ENCODE measurements at regions not wholly inside any gene's neighbourhood (a gene's known extent, or its start where the extent isn't known, plus 50 kb on each side); places are given as distances from the start of the nearest gene placed in this dataset.
A peak's percentile ranks its signal among the peaks of the same experiment; 100 is the strongest.

DNA sequence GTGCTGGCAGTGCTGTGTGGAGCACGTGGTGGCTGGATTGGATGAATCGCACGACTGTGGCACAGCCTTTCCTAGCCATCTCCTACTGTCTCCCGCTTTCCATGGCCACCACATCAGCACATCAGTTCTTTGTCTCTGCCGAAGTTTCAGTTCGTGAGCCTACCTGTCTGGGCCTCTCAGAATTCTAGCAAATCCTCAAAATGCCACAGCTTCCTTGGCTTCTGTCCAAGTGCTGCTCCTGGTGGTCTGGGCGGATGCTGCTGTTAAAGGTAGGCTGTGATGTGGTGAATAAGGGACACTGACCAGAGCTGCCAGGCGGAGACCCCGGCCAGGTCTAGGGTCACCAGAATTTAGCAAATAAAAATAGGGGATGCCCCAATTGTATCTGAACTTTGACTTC lies 237.4 kb downstream of the LPIN1 start:
- H3K36me3 Mint-ChIP-seq: peaks cover 2 to 3% of the 10 kb centered on the region in 2 donors
- Histone ChIP-seq H3K4me1 (ENCODE audit: insufficient read depth, low read length) (no peaks in the 10 kb centered on the region), H3K36me3 (ENCODE audit: insufficient read depth, low read length) (no peaks in the 10 kb centered on the region), H3K9me3 (ENCODE audit: control insufficient read depth in 1 of 2, low read length in 2 of 2) (no peaks in the 10 kb centered on the region), H3K4me3 (ENCODE audit: low read length in 2 of 2) (no peak overlapping the region), H3K27me3 (ENCODE audit: insufficient read depth, low read length) (no peaks in the 10 kb centered on the region), H3K27ac (ENCODE audit: low read depth, low read length) (no peak overlapping the region)
- ChIA-PET POLR2A (ENCODE audit: partially characterized antibody) (no interaction called here), CTCF (ENCODE audit: partially characterized antibody) (no interaction called here)
- H3K27ac Mint-ChIP-seq: no peak overlapping the region
- no peak overlapping the region for H3K4me3 Mint-ChIP-seq
- no peak for DNase-seq
- no peaks in the 10 kb centered on the region for H3K4me1 Mint-ChIP-seq
- peaks cover 0 to 9% of the 10 kb centered on the region in 2 donors for H3K27me3 Mint-ChIP-seq
- H3K9me3 Mint-ChIP-seq: peaks cover 0 to 12% (median 4%) of the 10 kb centered on the region in 8 donors
- intact Hi-C loops (cut with micrococcal nuclease): no loop called here

DNA sequence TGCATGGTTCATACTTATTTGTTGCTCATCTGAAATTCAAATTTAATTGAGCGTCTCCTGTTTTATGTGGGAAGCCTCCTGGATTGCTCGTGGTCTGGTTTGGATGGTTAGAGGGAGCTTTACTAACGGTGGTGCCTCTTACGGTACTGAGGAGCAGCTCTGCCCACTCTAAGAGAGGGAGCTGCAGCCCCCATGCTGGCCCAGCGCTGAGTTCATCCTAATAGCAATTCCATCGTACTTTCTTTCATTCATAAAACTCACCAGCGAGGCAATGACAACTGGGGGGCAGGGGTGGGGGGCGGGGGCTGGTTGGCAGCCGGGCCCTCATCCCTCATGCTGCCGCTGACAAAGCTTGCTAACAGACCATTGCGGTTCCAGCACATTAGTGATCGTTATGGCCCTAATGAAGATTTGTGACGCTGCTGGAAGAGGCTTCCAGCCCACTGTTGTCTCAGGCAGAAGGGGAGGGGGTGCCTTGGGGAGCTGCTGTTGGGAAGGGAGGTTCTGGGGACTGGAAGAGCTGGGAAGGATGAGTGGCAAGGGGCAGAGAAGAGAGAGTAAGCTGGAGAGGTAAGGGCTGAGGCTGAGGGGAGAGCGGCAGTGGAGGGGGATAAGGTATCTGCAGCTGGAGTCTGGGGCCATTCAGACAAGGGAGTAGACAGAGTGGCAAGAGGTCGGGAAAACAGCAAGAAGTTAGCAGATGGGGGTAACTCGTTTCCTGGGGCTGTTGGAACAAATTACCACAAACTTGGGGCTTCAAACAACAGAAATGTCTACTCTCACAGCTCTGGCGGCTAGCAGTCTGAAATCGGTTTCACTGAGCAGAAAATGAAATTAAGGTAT lies 238.1 kb downstream of the LPIN1 start:
- intact Hi-C loops (cut with micrococcal nuclease): no loop called here

DNA sequence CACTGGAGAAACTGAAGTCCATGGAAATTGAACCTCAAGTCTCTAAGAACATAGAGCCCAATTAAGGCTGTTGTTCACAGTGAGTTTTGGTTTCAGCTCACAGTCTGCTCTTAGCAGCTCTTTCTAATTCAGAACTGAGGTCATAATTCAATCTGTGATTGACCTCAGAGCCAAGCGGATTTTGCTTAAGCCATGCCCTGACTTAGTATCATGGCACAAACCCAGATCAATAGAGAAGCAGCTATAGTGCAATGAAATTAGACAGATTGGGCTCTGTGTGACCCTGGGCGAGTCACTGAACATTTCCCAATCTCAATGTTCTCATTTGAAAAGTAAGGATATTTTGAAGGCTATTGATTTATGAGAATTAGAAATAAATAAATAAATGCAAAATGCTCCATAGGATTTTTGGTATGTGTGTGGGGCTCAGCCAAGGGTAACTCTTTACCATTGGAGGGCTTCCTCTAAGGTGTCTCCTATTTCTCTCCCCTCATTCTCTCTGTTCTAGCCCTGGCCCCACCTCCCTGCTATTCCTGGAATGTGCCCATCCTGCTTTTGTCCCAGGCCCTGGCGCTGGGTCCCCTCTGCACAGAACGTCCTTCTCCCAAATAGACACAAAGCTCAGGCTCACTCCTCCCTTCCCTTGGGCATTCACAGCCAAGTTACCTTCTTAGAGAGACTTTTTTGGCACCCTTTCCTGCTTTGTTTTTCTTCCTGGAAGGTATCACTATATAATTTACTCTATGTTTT lies 239.6 kb downstream of the LPIN1 start:
- Mint-ChIP-seq H3K27me3 (peaks cover 2 to 9% of the 10 kb centered on the region in 2 donors), H3K36me3 (peaks cover 2 to 3% of the 10 kb centered on the region in 2 donors), H3K4me3 (no peak overlapping the region), H3K9me3 (peaks cover 0 to 12% (median 4%) of the 10 kb centered on the region in 8 donors), H3K4me1 (no peaks in the 10 kb centered on the region), H3K27ac (no peak overlapping the region)
- intact Hi-C loops (cut with micrococcal nuclease): no loop called here
- no peaks in the 10 kb centered on the region for H3K27me3 ChIP-seq (ENCODE audit: insufficient read depth, low read length)
- H3K4me1 ChIP-seq (ENCODE audit: insufficient read depth, low read length): no peaks in the 10 kb centered on the region
- no peaks in the 10 kb centered on the region for H3K9me3 ChIP-seq (ENCODE audit: control insufficient read depth in 1 of 2, low read length in 2 of 2)
- ChIA-PET POLR2A (ENCODE audit: partially characterized antibody) (no interaction called here), CTCF (ENCODE audit: partially characterized antibody) (interaction anchor here (1.0 to 1.3 kb wide), 2 partner anchors 50 to 193 kb away, joined by 3 read pairs; no protein-coding TSS in a partner anchor)
- no peaks in the 10 kb centered on the region for H3K36me3 ChIP-seq (ENCODE audit: insufficient read depth, low read length)
- no peak for DNase-seq
- no peak overlapping the region for H3K4me3 ChIP-seq (ENCODE audit: low read length in 2 of 2)
- no peak overlapping the region for H3K27ac ChIP-seq (ENCODE audit: low read depth, low read length)

More for the DNA sequence above, 238.1 kb downstream of the LPIN1 start:
- DNase-seq: no peak
- Mint-ChIP-seq H3K27ac (peak overlapping the region in 1 of 7 donors; percentile 33), H3K4me1 (no peaks in the 10 kb centered on the region), H3K4me3 (no peak overlapping the region), H3K36me3 (peaks cover 2 to 3% of the 10 kb centered on the region in 2 donors), H3K9me3 (peaks cover 0 to 12% (median 4%) of the 10 kb centered on the region in 8 donors), H3K27me3 (peaks cover 2 to 9% of the 10 kb centered on the region in 2 donors)
- H3K4me1 ChIP-seq (ENCODE audit: insufficient read depth, low read length): no peaks in the 10 kb centered on the region
- H3K36me3 ChIP-seq (ENCODE audit: insufficient read depth, low read length): no peaks in the 10 kb centered on the region
- no peak overlapping the region for H3K27ac ChIP-seq (ENCODE audit: low read depth, low read length)
- H3K4me3 ChIP-seq (ENCODE audit: low read length in 2 of 2): no peak overlapping the region
- ChIA-PET CTCF (ENCODE audit: partially characterized antibody) (interaction anchor here (0.9 to 1.0 kb wide), 2 partner anchors 19 to 194 kb away, joined by 3 read pairs; no protein-coding TSS in a partner anchor), POLR2A (ENCODE audit: partially characterized antibody) (no interaction called here)
- H3K27me3 ChIP-seq (ENCODE audit: insufficient read depth, low read length): no peaks in the 10 kb centered on the region
- H3K9me3 ChIP-seq (ENCODE audit: control insufficient read depth in 1 of 2, low read length in 2 of 2): no peaks in the 10 kb centered on the region

DNA sequence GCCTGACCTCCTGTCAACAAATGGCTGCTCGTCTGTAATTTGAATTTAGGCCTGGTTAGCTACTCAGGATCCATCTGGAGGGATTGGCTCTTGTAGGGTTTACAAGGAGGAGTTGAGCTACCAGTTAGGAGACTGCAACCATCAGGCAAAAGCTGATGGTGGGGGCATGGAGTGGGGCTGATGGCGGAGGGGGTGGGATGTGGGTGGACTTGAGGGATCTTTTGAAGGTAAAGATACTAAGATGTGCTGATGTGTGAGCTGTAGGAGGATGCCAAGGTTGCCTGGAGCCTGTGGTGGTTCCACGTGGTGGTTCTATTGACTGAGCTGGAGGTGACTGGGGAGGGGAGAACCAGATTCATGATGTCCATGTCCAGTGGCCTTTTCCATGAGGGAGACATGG lies 240.7 kb downstream of the LPIN1 start:
- H3K9me3 Mint-ChIP-seq: peaks cover 0 to 7% (median 4%) of the 10 kb centered on the region in 8 donors
- intact Hi-C loops (cut with micrococcal nuclease): no loop called here
- no peak overlapping the region for H3K4me3 Mint-ChIP-seq
- H3K27ac Mint-ChIP-seq: no peak overlapping the region
- Histone ChIP-seq H3K4me3 (ENCODE audit: low read length in 2 of 2) (no peak overlapping the region), H3K4me1 (ENCODE audit: insufficient read depth, low read length) (no peaks in the 10 kb centered on the region), H3K36me3 (ENCODE audit: insufficient read depth, low read length) (no peaks in the 10 kb centered on the region), H3K27me3 (ENCODE audit: insufficient read depth, low read length) (no peaks in the 10 kb centered on the region), H3K9me3 (ENCODE audit: control insufficient read depth in 1 of 2, low read length in 2 of 2) (no peaks in the 10 kb centered on the region), H3K27ac (ENCODE audit: low read depth, low read length) (no peak overlapping the region)
- DNase-seq: no peak
- ChIA-PET CTCF (ENCODE audit: partially characterized antibody) (interaction anchor here (0.6 kb wide), 1 partner anchor 1014 kb away, joined by 3 read pairs; no protein-coding TSS in a partner anchor), POLR2A (ENCODE audit: partially characterized antibody) (no interaction called here)
- H3K36me3 Mint-ChIP-seq: peaks cover 0 to 3% of the 10 kb centered on the region in 2 donors
- peaks cover 2 to 9% of the 10 kb centered on the region in 2 donors for H3K27me3 Mint-ChIP-seq
- H3K4me1 Mint-ChIP-seq: no peaks in the 10 kb centered on the region

DNA sequence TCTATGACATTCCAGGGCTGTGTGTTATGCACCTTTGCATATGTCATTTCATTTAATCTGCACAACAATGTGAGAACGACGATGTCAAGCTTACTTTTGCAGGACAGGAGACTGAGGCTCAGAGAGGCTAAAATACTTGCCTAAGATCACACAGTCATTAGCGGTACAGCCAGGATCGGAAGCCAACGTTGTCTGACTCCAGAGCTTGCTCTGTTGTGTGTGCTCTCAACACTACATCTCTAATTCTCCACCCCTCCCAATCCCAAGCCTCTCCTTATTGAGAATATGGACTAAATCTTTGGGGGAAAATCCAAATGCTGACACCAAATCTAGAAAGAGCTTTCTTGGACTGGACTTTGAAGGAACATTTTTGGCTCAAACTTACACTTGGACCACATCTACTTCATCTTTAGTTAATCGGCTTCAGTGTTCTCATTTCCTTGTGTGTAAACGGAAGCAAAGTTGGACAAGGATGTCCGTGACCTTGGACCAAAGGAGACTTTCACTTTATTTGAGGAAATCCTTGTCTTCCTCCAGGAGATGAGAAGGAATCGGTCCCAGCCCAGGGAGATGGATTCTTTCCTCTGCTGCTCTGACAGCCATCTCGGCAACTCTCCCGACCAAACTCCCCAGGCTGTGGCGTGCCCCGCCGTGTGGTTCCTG lies 242.4 kb downstream of the LPIN1 start:
- Histone ChIP-seq H3K27ac (ENCODE audit: low read depth, low read length) (no peak overlapping the region), H3K36me3 (ENCODE audit: insufficient read depth, low read length) (no peaks in the 10 kb centered on the region), H3K4me3 (ENCODE audit: low read length in 2 of 2) (no peak overlapping the region), H3K4me1 (ENCODE audit: insufficient read depth, low read length) (no peaks in the 10 kb centered on the region), H3K27me3 (ENCODE audit: insufficient read depth, low read length) (no peaks in the 10 kb centered on the region), H3K9me3 (ENCODE audit: control insufficient read depth in 1 of 2, low read length in 2 of 2) (no peaks in the 10 kb centered on the region)
- no peak for DNase-seq
- POLR2A ChIA-PET (ENCODE audit: partially characterized antibody): no interaction called here
- no peaks in the 10 kb centered on the region for H3K36me3 Mint-ChIP-seq
- H3K27ac Mint-ChIP-seq: peak overlapping the region in 1 of 7 donors; percentile 60
- peaks cover 7 to 10% of the 10 kb centered on the region in 2 donors for H3K27me3 Mint-ChIP-seq
- intact Hi-C loops (cut with micrococcal nuclease): no loop called here
- no peaks in the 10 kb centered on the region for H3K4me1 Mint-ChIP-seq
- CTCF ChIA-PET (ENCODE audit: partially characterized antibody): no interaction called here
- H3K4me3 Mint-ChIP-seq: no peak overlapping the region
- H3K9me3 Mint-ChIP-seq: peaks cover 0 to 5% (median 1%) of the 10 kb centered on the region in 8 donors

DNA sequence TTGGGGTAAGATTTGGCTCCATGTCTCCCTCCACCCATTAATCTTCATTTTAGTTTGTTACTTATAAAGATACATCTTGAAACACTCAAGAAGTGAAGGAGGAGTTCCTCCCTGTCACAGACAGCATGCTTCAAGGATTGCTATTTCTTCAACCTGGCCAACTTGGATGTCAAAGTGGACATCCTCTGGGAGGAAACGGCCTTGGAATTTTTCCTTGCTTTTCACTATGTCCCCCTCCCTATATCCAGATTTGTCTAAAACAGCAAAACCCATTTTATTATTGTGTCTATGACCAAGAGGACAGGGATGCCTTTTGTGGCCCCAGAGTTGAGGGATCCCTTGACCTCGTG lies 242.9 kb downstream of the LPIN1 start:
- Histone ChIP-seq H3K4me1 (ENCODE audit: insufficient read depth, low read length) (no peaks in the 10 kb centered on the region), H3K36me3 (ENCODE audit: insufficient read depth, low read length) (no peaks in the 10 kb centered on the region), H3K9me3 (ENCODE audit: control insufficient read depth in 1 of 2, low read length in 2 of 2) (no peaks in the 10 kb centered on the region), H3K4me3 (ENCODE audit: low read length in 2 of 2) (no peak overlapping the region), H3K27me3 (ENCODE audit: insufficient read depth, low read length) (no peaks in the 10 kb centered on the region), H3K27ac (ENCODE audit: low read depth, low read length) (no peak overlapping the region)
- Mint-ChIP-seq H3K27me3 (peaks cover 8 to 11% of the 10 kb centered on the region in 2 donors), H3K36me3 (peaks cover under 1 to 2% of the 10 kb centered on the region in 2 donors), H3K27ac (peak overlapping the region in 1 of 7 donors; percentile 60), H3K4me1 (no peaks in the 10 kb centered on the region), H3K9me3 (peaks cover 1 to 7% (median 2%) of the 10 kb centered on the region in 8 donors), H3K4me3 (no peak overlapping the region)
- intact Hi-C loops (cut with micrococcal nuclease): no loop called here
- POLR2A ChIA-PET (ENCODE audit: partially characterized antibody): no interaction called here
- no peak for DNase-seq
- CTCF ChIA-PET (ENCODE audit: partially characterized antibody): no interaction called here

DNA sequence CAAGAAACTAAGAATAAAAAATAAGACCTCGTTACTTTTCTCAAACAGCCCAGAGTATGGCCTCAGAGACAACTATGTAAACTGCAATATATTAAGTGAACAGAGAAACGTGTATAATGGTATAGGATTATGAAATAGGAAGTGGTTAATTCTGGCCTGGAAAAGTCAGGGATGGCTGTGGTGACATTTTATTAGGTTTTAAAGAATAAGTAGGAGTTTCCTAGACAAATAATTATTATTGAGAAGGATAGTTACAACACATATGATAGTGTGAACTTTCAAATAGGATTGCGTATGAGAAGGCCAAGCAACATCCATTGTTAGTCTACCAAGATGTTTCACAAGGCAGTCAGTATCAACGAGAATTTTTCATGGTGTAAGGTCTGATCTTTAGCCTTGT lies 244.1 kb downstream of the LPIN1 start:
- no peaks in the 10 kb centered on the region for H3K4me1 ChIP-seq (ENCODE audit: insufficient read depth, low read length)
- Mint-ChIP-seq H3K9me3 (peaks cover 6 to 19% (median 10%) of the 10 kb centered on the region in 8 donors), H3K36me3 (peaks cover 2 to 7% of the 10 kb centered on the region in 2 donors), H3K27ac (no peak overlapping the region), H3K27me3 (peaks cover 8 to 15% of the 10 kb centered on the region in 2 donors), H3K4me3 (no peak overlapping the region), H3K4me1 (peaks cover 0 to 3% (median 0%) of the 10 kb centered on the region in 4 donors)
- intact Hi-C loops (cut with micrococcal nuclease): no loop called here
- DNase-seq: no peak
- H3K27ac ChIP-seq (ENCODE audit: low read depth, low read length): no peak overlapping the region
- no peaks in the 10 kb centered on the region for H3K27me3 ChIP-seq (ENCODE audit: insufficient read depth, low read length)
- no peaks in the 10 kb centered on the region for H3K36me3 ChIP-seq (ENCODE audit: insufficient read depth, low read length)
- no peaks in the 10 kb centered on the region for H3K9me3 ChIP-seq (ENCODE audit: control insufficient read depth in 1 of 2, low read length in 2 of 2)
- CTCF ChIA-PET (ENCODE audit: partially characterized antibody): no interaction called here
- POLR2A ChIA-PET (ENCODE audit: partially characterized antibody): no interaction called here
- no peak overlapping the region for H3K4me3 ChIP-seq (ENCODE audit: low read length in 2 of 2)

Data from CD4-positive, alpha-beta memory T cell (primary cell).